K562 (cell line): ENCODE measurements at regions not wholly inside any gene's neighbourhood (a gene's known extent, or its start where the extent isn't known, plus 50 kb on each side); places are given as distances from the start of the nearest gene placed in this dataset.

ENCODE experiments used
- ATAC-seq: fragments of 200-7000 bp; cut with Tn5 transposase; 3 replicates; pipeline ENCODE4 v1.9.1; 2020; ENCODE audit warnings: moderate library complexity
- BruUV-seq: library from RNA; stranded (reverse); fragments of 400-500 nt; replicated peaks from 2 replicates; lab custom pipeline; 2021; lab: Mats Ljungman, UMichigan
- CTCF ChIA-PET: fragments of 300-600 bp; formaldehyde crosslinking; extraction: SDS; loops from one replicate; lab custom pipeline; 2021; ENCODE audit warnings: low intra/inter-chr PET ratio; lab: Yijun Ruan, JAX
- POLR2A ChIA-PET: fragments of 300-600, 350-650 bp; sonication (Branson Sonifier 250); formaldehyde crosslinking; extraction: SDS; loops from one replicate; lab custom pipeline; 2021; ENCODE audit warnings: antibody characterized with exemption, inconsistent platforms; lab: Yijun Ruan, JAX
- DNase-seq, 4 experiments: peaks; one replicate each; pipeline versions ENCODE4 v3.0.0 to v3.0.0-alpha.2; 2011 to 2018; ENCODE audit warnings: low spot score in 3 of 4, mixed read lengths in 3 of 4; ENCODE audit errors: extremely low read depth in 1 of 4
- FAIRE-seq: peaks from 2 replicates; lab custom pipeline; 2011; peaks lifted over from hg19 to GRCh38; lab: Jason Lieb, UNC
- H2AFZ ChIP-seq: 2 replicates; pipeline ENCODE4 v1.6.0; 2011; ENCODE audit warnings: low read depth, low read length, control low read depth, inconsistent platforms
- H3K27ac ChIP-seq: fragments of 200-600 bp; 3 replicates; pipeline ENCODE4 v1.8.0; 2011; ENCODE audit warnings: low read depth, mild to moderate bottlenecking, control low read depth, inconsistent platforms, low read length, moderate library complexity, mixed read lengths; ENCODE audit errors: extremely low read depth
- H3K27me3 ChIP-seq, 2 experiments: fragments of 300-600 bp in 1 of 2; 2 replicates in 1 of 2; 3 replicates in 1 of 2; pipeline versions ENCODE4 v1.6.0 to v1.8.0; 2011; ENCODE audit warnings: inconsistent platforms in 2 of 2, low read length in 2 of 2, mild to moderate bottlenecking in 1 of 2, mixed read lengths in 1 of 2, moderate library complexity in 1 of 2; ENCODE audit not compliant: control insufficient read depth in 2 of 2, insufficient read depth in 2 of 2
- H3K36me3 ChIP-seq: fragments of 300-600 bp; 3 replicates; pipeline ENCODE4 v1.8.0; 2011; ENCODE audit warnings: mild to moderate bottlenecking, low read length, inconsistent platforms; ENCODE audit not compliant: control insufficient read depth, insufficient read depth
- H3K4me1 ChIP-seq, 2 experiments: fragments of 200-600 bp in 1 of 2; replicated peaks in 1 of 2; 2 replicates in 1 of 2; 3 replicates in 1 of 2; pipeline versions ENCODE4 v1.5.1 to v1.8.0; 2011; ENCODE audit warnings: inconsistent platforms in 2 of 2, low read length in 2 of 2, mild to moderate bottlenecking in 1 of 2, mixed read lengths in 1 of 2, moderate library complexity in 1 of 2; ENCODE audit not compliant: control insufficient read depth in 2 of 2, insufficient read depth in 2 of 2
- H3K4me2 ChIP-seq: 2 replicates; pipeline ENCODE4 v1.6.1; 2011; ENCODE audit warnings: low read length, control low read depth, inconsistent platforms, mixed read lengths; ENCODE audit not compliant: insufficient read depth
- H3K4me3 ChIP-seq: fragments of 200-600 bp; sonication (generic), shearing (Covaris generic); 2 replicates; pipeline ENCODE4 v1.5.1; 2016; ENCODE audit warnings: control low read depth, inconsistent platforms
- H3K79me2 ChIP-seq: fragments of 200-600 bp; 3 replicates; pipeline ENCODE4 v1.8.0; 2011; ENCODE audit warnings: low read length, inconsistent platforms; ENCODE audit not compliant: control insufficient read depth, insufficient read depth
- H3K9ac ChIP-seq, 2 experiments: 2 replicates each; pipeline versions ENCODE4 v1.6.0 to v1.6.1; 2011; ENCODE audit warnings: low read depth in 2 of 2, low read length in 2 of 2, control low read depth in 1 of 2, inconsistent platforms in 1 of 2, mild to moderate bottlenecking in 1 of 2, mixed read lengths in 1 of 2; ENCODE audit not compliant: insufficient read depth in 1 of 2
- H3K9me1 ChIP-seq: one replicate; pipeline ENCODE4 v1.6.0; 2011; ENCODE audit warnings: inconsistent platforms, mild to moderate bottlenecking, low read length, moderate library complexity; ENCODE audit not compliant: control insufficient read depth, insufficient read depth
- H3K9me3 ChIP-seq: replicated peaks from 2 replicates; pipeline ENCODE4 v1.5.1; 2011; ENCODE audit warnings: low read depth, low read length, inconsistent platforms; ENCODE audit not compliant: control insufficient read depth, insufficient read depth
- H4K20me1 ChIP-seq: replicated peaks from 2 replicates; pipeline ENCODE4 v1.6.1; 2011; ENCODE audit warnings: low read length, inconsistent platforms, mixed read lengths; ENCODE audit not compliant: control insufficient read depth, insufficient read depth
- SREBF1 ChIP-seq: fragments of 150-350 bp; IDR thresholded peaks from 2 replicates; pipeline ENCODE4 v1.6.1; 2014; ENCODE audit warnings: antibody characterized with exemption, low read depth, low read length, borderline replicate concordance
- WGBS: fragments of 100-300 bp; shearing (Covaris generic); methylation state at CpG from one replicate; pipeline ENCODE4 v1.1.6; 2016; ENCODE audit warnings: low coverage, mixed read lengths; ENCODE audit not compliant: insufficient coverage; ENCODE audit errors: missing lambda C conversion rate; 5-methylcytosine and 5-hydroxymethylcytosine counted together
- in situ Hi-C: fragments of 300-500 bp; cut with MboI; formaldehyde crosslinking; loops from 4 replicates; pipeline ENCODE4 v1.15.0; 2018; ENCODE audit warnings: inconsistent platforms, mixed read lengths
- intact Hi-C: fragments of 100-400 bp; cut with micrococcal nuclease; formaldehyde crosslinking; loops from 2 replicates; pipeline ENCODE4 v1.14.2; 2022
- TF ChIP-seq, protein P1 (sequence below): fragments of 450-650 bp; IDR thresholded peaks from 2 replicates; pipeline ENCODE4 v1.6.1; 2016
- TF ChIP-seq, protein P2 (sequence below): sonication (generic); formaldehyde crosslinking; IDR thresholded peaks from 2 replicates; pipeline ENCODE4 v1.8.0; 2022; ENCODE audit warnings: mild to moderate bottlenecking, missing genetic modification reagents

DNA sequence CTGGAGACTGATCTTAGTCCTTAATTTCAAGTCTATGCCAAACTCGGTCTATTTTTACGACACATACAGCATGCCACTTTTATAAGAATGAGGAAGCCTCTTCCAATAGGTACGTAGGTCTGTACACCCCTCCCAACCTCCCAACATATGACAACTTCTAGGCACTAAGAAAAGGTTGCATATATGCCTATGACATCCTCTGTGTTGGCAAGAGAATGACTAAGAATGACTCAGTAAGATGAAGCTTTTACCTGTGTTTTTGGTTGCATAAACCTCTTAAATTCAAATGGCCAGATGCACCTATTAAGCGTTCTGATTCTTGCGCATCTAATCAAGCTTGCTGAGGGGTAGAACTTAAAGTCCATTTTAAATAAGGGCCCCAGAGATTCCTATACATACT is 586.4 kb upstream of the ZEB2 start (continued):
- TF ChIP-seq, protein P1, sequence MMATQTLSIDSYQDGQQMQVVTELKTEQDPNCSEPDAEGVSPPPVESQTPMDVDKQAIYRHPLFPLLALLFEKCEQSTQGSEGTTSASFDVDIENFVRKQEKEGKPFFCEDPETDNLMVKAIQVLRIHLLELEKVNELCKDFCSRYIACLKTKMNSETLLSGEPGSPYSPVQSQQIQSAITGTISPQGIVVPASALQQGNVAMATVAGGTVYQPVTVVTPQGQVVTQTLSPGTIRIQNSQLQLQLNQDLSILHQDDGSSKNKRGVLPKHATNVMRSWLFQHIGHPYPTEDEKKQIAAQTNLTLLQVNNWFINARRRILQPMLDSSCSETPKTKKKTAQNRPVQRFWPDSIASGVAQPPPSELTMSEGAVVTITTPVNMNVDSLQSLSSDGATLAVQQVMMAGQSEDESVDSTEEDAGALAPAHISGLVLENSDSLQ = no peak
- TF ChIP-seq, all 486 proteins: peak for 0

DNA sequence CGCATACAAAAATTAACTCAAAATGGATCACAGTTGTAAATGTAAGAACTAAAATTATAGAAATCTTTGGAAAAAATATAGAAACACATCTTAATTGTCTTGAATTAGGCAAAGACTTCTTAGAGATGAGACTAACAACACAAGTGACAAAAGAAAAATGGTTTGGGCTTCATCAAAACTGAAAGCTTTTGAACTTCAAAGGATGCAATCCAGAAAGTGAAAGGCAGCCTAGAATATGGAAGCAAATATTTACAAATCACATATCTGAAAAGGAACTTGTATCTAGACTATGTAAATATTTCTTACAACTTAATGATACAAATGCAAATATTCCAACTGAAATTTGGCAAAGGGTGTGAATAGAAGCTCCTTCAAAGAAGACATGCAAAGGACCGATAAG is 582.8 kb upstream of the ZEB2 start:
- Histone ChIP-seq H2AFZ (no peak overlapping the region), H3K27me3 (no peaks in the 10 kb centered on the region), H4K20me1 (no peaks in the 10 kb centered on the region), H3K4me1 (no peaks in the 10 kb centered on the region), H3K4me3 (no peak overlapping the region), H3K4me2 (no peak overlapping the region), H3K9ac (no peak overlapping the region), H3K36me3 (no peaks in the 10 kb centered on the region), H3K27ac (no peak overlapping the region), H3K9me3 (no peaks in the 10 kb centered on the region), H3K79me2 (no peaks in the 10 kb centered on the region), H3K9me1 (no peaks in the 10 kb centered on the region)
- in situ Hi-C loops = no loop called here
- TF ChIP-seq, protein P2, sequence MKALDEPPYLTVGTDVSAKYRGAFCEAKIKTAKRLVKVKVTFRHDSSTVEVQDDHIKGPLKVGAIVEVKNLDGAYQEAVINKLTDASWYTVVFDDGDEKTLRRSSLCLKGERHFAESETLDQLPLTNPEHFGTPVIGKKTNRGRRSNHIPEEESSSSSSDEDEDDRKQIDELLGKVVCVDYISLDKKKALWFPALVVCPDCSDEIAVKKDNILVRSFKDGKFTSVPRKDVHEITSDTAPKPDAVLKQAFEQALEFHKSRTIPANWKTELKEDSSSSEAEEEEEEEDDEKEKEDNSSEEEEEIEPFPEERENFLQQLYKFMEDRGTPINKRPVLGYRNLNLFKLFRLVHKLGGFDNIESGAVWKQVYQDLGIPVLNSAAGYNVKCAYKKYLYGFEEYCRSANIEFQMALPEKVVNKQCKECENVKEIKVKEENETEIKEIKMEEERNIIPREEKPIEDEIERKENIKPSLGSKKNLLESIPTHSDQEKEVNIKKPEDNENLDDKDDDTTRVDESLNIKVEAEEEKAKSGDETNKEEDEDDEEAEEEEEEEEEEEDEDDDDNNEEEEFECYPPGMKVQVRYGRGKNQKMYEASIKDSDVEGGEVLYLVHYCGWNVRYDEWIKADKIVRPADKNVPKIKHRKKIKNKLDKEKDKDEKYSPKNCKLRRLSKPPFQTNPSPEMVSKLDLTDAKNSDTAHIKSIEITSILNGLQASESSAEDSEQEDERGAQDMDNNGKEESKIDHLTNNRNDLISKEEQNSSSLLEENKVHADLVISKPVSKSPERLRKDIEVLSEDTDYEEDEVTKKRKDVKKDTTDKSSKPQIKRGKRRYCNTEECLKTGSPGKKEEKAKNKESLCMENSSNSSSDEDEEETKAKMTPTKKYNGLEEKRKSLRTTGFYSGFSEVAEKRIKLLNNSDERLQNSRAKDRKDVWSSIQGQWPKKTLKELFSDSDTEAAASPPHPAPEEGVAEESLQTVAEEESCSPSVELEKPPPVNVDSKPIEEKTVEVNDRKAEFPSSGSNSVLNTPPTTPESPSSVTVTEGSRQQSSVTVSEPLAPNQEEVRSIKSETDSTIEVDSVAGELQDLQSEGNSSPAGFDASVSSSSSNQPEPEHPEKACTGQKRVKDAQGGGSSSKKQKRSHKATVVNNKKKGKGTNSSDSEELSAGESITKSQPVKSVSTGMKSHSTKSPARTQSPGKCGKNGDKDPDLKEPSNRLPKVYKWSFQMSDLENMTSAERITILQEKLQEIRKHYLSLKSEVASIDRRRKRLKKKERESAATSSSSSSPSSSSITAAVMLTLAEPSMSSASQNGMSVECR = no peak
- TF ChIP-seq SREBF1 = no peak
- ATAC-seq (no peak), FAIRE-seq (no peak), DNase-seq (no peak)
- CTCF ChIA-PET = no interaction called here
- intact Hi-C loops = no loop called here
- no TSS peak for BruUV-seq
- POLR2A ChIA-PET = interaction anchor here (0.6 kb wide), 1 partner anchor 88 kb away, joined by 5 read pairs; no protein-coding TSS in a partner anchor
- 51% methylated on average over 2 of the region's 2 CpGs for WGBS
